Fibroblast of skin of left biceps (primary cell): ENCODE measurements at regions not wholly inside any gene's neighbourhood (a gene's known extent, or its start where the extent isn't known, plus 50 kb on each side); places are given as distances from the start of the nearest gene placed in this dataset.
"Not testable (repeated sequence)": the region's sequence is repeated elsewhere in the genome, so short reads cannot be mapped to it uniquely, and the experiment has no call there.

Source experiments
- DNase-seq, 2 experiments: peaks; one replicate each; pipeline ENCODE4 v3.0.0-alpha.2; 2013; ENCODE audit warnings: low read depth in 2 of 2

- no peak for DNase-seq
Observed at GRCh38 chr5:63555874-63556273, 406.4 kb downstream of the HTR1A start.

- DNase-seq, result no peak
Observed at GRCh38 chr5:63554191-63554590, 408.1 kb downstream of the HTR1A start.

DNA sequence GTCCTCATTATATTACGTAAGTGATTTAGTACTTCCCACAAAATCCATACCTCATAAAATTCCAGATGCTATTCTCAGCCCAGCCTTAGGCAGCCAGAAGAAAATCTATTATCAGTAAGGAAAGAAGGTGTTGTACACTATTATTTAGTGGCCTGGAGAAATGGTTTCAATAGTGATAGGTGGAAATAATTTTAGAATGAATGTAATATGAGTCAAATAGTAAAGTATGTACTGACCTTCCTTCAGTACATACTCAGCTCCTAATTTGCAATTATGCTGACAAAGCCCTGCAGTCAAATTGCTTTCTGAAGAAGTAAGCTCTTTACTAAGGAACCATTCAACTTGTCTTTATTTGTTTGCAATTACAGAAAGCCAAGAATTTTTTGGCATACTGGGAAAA, 409.2 kb downstream of the HTR1A start:
- DNase-seq, result no peak

- no peak for DNase-seq
Observed at GRCh38 chr5:63535840-63536602, 426.2 kb downstream of the HTR1A start.

DNA sequence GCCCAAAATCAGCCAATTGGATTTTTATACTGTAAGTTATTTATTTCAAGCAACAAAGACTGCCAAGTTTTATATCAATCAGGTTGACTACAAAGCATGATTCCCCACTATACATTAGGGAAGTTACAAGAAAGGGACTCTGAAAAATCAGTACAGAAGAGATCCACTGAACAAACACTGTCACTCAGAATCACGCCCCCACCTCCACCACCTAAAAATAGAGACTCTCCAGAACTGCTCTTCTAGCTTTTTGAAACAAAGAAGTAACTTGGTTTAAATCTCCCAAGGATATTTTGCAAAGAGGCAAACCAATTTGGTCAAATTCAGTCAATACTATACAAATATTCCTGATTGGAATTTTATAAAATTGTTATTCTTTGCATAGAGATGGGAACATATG, 438.0 kb downstream of the HTR1A start:
- DNase-seq, result no peak

DNA sequence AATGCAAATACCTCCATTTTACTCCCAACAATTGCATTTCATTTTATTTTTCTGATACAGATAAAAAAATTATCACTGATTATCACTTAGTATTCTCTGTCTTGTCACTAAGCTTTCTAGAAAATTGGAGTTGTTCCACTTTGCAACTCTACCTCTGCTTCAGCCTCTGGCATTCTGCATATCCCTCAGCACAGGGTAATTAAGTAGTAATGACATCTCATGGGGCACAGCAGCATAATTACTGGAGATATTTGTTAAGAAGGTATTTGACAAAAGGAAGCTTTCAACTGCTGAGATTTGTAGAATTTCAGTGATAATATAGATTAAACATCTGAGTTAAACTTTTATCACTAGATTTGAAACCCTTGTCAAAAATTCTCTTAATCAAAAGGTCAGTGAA, 446.2 kb downstream of the HTR1A start:
- DNase-seq, result no peak

GRCh38 chr5:63500242-63500641, 462.0 kb downstream of the HTR1A start:
- no peak for DNase-seq

DNA sequence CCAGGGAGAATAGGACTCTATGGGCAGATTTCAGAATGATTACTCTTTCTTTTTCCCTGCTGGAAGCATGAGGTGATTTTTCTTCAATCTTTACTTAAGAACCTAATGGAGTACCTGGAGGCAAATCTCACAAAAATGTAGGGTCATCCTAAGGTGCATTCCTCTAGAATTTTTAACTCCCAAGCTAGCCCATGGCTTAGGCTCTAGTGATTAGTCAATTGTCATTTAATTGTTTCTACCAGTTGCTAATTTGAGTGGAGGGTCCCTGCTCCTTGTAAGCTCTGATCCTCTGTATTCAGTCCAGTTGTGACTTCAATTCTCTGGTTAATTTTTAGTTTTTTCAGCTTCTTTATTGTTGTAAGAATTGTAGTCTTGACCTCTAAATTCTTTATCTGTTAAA, 467.0 kb downstream of the HTR1A start:
- no peak for DNase-seq

DNA sequence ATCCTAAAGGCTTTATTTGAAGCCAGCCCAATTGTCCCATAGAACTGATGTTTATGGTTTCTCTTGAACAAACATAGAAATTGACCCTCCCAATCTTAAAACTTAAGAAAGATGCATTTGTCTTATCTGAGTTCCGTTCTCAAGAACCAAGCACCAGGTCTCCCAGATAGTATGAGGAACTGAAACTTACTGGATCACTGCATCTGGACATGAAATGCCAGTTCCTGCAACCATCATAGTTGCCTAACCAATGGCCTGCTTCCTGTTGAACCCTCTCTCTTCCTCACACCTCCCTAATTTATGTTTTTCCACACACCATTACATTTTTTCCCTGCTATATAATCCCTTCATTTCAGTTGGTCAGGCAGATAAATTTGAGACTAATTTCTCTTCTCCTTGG, 478.9 kb downstream of the HTR1A start:
- DNase-seq, result no peak

- DNase-seq, result no peak
Observed at GRCh38 chr5:63473335-63473967, 488.8 kb downstream of the HTR1A start.

GRCh38 chr5:63456279-63456678, 506.0 kb downstream of the HTR1A start:
- DNase-seq, result no peak

- no peak for DNase-seq
Observed at GRCh38 chr5:63451188-63451587, 511.1 kb downstream of the HTR1A start.

DNA sequence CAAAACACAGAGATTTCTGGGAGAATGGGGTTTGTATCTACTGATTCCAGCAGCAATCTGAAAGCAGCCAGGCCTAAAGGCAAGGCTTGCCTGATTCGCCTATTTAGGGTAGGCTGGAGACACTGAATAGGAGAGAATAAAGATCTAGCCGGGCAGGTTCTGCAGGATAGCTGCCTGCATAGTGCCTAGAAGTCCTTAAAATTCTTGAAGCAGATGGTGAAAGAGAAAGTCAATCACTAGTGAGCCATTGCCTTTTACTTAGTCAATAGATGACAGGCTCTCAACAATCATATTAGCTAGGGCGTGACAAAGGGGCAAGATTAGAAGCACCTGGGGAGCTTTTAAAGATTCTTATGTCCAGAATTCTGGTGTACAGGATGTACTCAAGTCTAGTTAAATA, 522.7 kb downstream of the HTR1A start:
- DNase-seq, result no peak

DNA sequence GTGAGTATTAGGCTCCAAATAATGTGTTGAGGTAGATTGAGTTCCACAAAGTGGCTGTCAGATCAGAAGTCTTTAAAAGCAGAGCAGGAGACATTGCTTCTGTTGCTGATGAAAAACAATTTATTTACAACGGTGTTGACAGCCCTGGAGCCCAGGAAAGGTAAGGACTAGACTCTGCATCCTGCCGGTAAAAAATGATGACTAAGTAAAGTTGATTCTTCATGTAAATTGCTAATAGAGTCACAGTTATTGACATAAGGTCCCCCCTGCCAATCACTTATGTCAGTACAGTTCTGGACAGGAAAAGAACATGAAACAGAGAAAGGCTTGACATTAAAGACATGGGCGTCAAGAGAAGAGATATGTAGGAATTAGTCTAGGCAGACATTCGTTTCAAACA, 552.5 kb downstream of the HTR1A start:
- no peak for DNase-seq

DNA sequence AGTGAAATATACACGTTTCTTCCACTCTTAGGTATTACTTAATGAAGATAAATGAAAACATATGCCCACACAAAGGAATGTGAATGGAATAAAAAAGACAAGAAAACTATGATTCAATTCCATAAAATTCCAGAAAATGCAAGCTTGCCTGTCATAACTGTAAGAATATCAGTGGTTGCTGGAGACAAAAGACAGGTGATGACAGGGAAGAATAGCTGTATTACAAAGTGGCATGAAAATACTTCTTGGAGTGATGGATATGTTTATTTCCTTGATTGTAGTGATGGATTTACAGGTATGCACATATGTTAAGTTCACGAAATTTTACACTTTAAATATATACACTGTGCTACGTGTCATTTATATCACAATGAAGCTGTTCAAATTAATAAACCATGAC, 553.3 kb downstream of the HTR1A start:
- DNase-seq, result no peak

DNA sequence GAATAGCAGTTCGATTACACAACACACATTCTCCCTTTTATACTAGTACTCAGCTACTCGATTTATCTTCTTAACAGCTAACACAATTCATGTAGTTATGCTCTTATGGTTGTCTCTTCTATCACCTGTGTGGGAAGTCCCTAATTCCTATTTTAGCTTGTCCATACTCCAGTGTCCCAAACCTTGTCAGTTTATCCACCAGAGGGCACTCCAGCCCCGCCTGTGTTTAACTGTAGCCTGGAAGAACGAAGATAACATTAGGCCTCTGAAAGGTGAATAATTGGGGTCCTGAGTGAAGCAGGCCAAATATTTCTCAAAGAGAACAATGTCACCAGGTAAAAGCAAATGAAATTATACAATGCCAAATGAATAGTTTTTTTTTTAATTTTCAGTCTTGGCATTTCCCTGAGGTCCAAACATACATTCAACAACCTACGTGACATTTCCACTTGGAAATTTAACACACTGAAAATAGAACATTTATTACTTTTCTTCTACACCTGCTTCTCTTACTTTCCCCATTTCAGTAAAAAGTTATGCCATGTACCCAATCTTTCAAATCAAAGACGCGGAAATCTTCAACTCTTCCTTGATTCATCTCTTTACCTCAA, 560.7 kb downstream of the HTR1A start:
- no peak for DNase-seq

DNA sequence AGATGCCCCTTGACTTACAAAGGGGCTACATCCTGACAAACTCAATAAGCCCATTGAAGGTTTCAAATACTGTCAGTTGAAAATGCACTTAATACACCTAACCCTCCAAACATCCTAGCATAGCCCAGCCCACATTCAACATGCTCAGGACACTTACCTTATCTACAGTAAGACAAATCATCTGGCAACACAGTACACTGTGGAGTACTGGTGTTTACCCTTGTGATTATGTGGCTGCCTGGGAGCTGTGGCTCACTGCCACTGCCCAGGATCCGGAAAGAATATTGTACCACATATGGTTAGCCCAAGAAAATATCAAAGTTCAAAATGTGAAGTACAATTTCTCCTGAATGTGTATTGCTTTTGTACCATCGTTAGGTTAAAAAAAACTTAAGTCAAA, 562.2 kb downstream of the HTR1A start:
- DNase-seq, result no peak

DNA sequence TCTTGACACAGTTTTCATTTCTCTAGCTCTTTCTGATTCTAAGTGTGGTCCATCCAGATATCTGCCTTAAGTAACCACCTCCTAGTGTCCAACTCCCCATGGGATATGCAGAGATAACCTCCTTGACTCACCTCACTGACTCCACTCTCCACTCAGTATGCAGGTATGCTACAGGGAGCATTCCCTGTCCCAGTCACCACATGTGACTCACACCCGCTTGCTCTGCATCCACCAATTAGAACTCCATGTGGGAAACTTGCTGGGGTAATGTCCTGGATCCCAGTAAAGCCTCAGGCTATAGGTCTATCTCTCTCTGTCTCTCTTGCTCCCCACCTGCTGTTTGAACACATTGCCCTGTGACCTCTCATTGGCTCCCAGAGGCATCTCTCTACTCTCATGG, 563.9 kb downstream of the HTR1A start:
- DNase-seq, result no peak

- not testable (repeated sequence) for DNase-seq
Observed at GRCh38 chr5:63388188-63388587, 574.1 kb downstream of the HTR1A start.

GRCh38 chr5:63375851-63376250, 586.4 kb downstream of the HTR1A start:
- no peak for DNase-seq

DNA sequence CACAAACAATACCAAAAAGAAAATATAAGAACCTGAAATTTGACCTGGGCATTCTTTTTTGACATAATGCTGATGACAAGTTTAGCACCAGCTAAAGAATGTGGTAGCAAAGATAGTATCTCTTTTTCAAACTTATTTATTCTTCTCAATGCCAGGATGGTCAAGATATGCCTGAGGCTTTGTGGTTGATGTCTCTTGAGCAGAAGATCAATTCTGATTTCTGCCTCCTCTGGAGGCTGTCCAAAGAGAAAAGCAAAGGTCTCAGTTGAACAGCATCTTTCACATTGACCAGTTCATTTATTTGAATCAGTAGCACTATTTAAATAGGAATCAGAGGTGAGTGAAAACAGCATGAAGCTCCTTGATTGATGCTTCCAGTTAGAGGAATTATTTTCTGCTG, 588.2 kb downstream of the HTR1A start:
- no peak for DNase-seq

GRCh38 chr5:63351164-63351563, 611.1 kb downstream of the HTR1A start:
- no peak for DNase-seq

- no peak for DNase-seq
Observed at GRCh38 chr5:63346451-63346850, 615.8 kb downstream of the HTR1A start.
